ENCODE measurements at regions not wholly inside any gene's neighbourhood (a gene's known extent, or its start where the extent isn't known, plus 50 kb on each side); places are given as distances from the start of the nearest gene placed in this dataset.

- no peak for TF ChIP-seq CTCF (IDR thresholded peaks at IDR 0.05; ENCODE audit: low read depth, low read length)
- no peak overlapping the region for H3K4me3 ChIP-seq (ENCODE audit: low read depth, low read length)
Observed at GRCh38 chr2:82576656-82577055, 1882.4 kb downstream of the SUCLG1 start.

- TF ChIP-seq CTCF (IDR thresholded peaks at IDR 0.05; ENCODE audit: low read depth, low read length): no peak
Observed at GRCh38 chr2:82539280-82539621, 1919.8 kb downstream of the SUCLG1 start.

GRCh38 chr2:82538590-82539279, 1920.3 kb downstream of the SUCLG1 start:
- no peak overlapping the region for H3K4me3 ChIP-seq (ENCODE audit: low read depth, low read length)
- TF ChIP-seq CTCF (IDR thresholded peaks at IDR 0.05; ENCODE audit: low read depth, low read length): no peak

More at GRCh38 chr2:82539280-82539621, 1919.8 kb downstream of the SUCLG1 start:
- H3K4me3 ChIP-seq (ENCODE audit: low read depth, low read length): no peak overlapping the region

GRCh38 chr2:82528288-82528687, 1930.8 kb downstream of the SUCLG1 start:
- TF ChIP-seq CTCF (IDR thresholded peaks at IDR 0.05; ENCODE audit: low read depth, low read length): no peak
- H3K4me3 ChIP-seq (ENCODE audit: low read depth, low read length): no peak overlapping the region

GRCh38 chr2:82527124-82527523, 1932.0 kb downstream of the SUCLG1 start:
- no peak for TF ChIP-seq CTCF (IDR thresholded peaks at IDR 0.05; ENCODE audit: low read depth, low read length)
- H3K4me3 ChIP-seq (ENCODE audit: low read depth, low read length): no peak overlapping the region

GRCh38 chr2:82526277-82526676, 1932.8 kb downstream of the SUCLG1 start:
- TF ChIP-seq CTCF (IDR thresholded peaks at IDR 0.05; ENCODE audit: low read depth, low read length): no peak
- H3K4me3 ChIP-seq (ENCODE audit: low read depth, low read length): no peak overlapping the region

- no peak for TF ChIP-seq CTCF (IDR thresholded peaks at IDR 0.05; ENCODE audit: low read depth, low read length)
- H3K4me3 ChIP-seq (ENCODE audit: low read depth, low read length): no peak overlapping the region
Observed at GRCh38 chr2:82525744-82526143, 1933.3 kb downstream of the SUCLG1 start.
